ENCODE measurements at regions not wholly inside any gene's neighbourhood (a gene's known extent, or its start where the extent isn't known, plus 50 kb on each side); places are given as distances from the start of the nearest gene placed in this dataset.
A peak's percentile ranks its signal among the peaks of the same experiment; 100 is the strongest.

DNA sequence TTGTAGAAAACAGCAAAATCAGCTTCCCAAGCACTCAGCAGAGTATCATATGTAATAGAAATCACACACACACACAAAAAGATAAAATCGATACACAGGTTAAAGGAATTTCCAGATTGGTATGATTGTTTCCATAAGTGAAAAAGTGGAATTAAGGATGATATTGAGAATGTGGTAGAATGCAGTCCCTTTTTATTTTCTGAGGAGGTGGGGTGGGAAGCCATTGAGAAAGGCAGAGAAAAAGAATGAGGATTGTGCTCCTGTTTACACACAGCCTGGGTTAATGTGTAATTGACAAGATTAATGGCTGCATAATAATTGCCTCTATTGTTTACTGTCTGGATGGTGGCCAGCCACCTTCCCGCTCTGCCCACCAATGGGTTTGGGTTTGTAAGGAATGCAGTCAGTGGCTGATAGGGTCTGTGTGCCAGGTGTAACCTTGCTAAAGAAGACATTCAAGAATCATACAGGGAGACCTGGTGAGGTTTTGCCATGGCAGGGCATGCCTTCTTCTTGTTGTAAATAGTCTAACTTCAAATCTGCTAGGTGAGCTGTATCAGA, 177.2 kb upstream of the MAP3K1 start (continued):
- TF ChIP-seq HOXD1 (CRISPR knock-in tag; IDR thresholded peaks at IDR 0.05) (peak; percentile 82; the same call in 1 of the 2 replicates), ZNF280D (CRISPR knock-in tag; IDR thresholded peaks at IDR 0.05) (no peak), CEBPB (IDR thresholded peaks at IDR 0.05; ENCODE audit: borderline replicate concordance, low read depth, low read length) (no peak), ZNF607 (CRISPR knock-in tag; IDR thresholded peaks at IDR 0.05; ENCODE audit: borderline replicate concordance) (no peak), ZFP1 (CRISPR knock-in tag; IDR thresholded peaks at IDR 0.05) (no peak), MEIS2 (CRISPR knock-in tag; IDR thresholded peaks at IDR 0.05) (peak; percentile 74; the same call in 1 of the 2 replicates), ZNF75D (CRISPR knock-in tag; IDR thresholded peaks at IDR 0.05; ENCODE audit: borderline replicate concordance) (no peak), TEAD3 (CRISPR knock-in tag; optimal IDR thresholded peaks at IDR 0.05; ENCODE audit: borderline replicate concordance) (peak; percentile 91), RARA (CRISPR knock-in tag; IDR thresholded peaks at IDR 0.05) (peak; percentile 60; the same call in 1 of the 2 replicates), EP300 (IDR thresholded peaks at IDR 0.05; ENCODE audit: low read depth in 2 of 2, low read length in 2 of 2) (peak in 1 of 2 experiments; percentile 71; a peak in 2 of 4 replicates), EP300 (CRISPR knock-in tag; IDR thresholded peaks at IDR 0.05; ENCODE audit: borderline replicate concordance) (peak; percentile 63), ZNF264 (CRISPR knock-in tag; IDR thresholded peaks at IDR 0.05) (no peak), ZFP36L1 (CRISPR knock-in tag; IDR thresholded peaks at IDR 0.05) (no peak), HDAC1 (CRISPR knock-in tag; IDR thresholded peaks at IDR 0.05) (peak; percentile 50; the same call in 1 of the 2 replicates), THAP11 (CRISPR knock-in tag; IDR thresholded peaks at IDR 0.05) (no peak), MAFF (IDR thresholded peaks at IDR 0.05; ENCODE audit: low read depth, low read length) (no peak), THYN1 (CRISPR knock-in tag; IDR thresholded peaks at IDR 0.05; ENCODE audit: borderline replicate concordance, low read depth) (no peak)
- TF ChIP-seq, protein P1, sequence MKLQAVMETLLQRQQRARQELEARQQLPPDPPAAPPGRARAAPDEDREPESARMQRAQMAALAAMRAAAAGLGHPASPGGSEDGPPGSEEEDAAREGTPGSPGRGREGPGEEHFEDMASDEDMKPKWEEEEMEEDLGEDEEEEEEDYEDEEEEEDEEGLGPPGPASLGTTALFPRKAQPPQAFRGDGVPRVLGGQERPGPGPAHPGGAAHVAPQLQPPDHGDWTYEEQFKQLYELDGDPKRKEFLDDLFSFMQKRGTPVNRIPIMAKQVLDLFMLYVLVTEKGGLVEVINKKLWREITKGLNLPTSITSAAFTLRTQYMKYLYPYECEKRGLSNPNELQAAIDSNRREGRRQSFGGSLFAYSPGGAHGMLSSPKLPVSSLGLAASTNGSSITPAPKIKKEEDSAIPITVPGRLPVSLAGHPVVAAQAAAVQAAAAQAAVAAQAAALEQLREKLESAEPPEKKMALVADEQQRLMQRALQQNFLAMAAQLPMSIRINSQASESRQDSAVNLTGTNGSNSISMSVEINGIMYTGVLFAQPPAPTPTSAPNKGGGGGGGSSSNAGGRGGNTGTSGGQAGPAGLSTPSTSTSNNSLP (IDR thresholded peaks at IDR 0.05; ENCODE audit: low read depth, low read length): peak; percentile 97
- TF ChIP-seq, protein P2, sequence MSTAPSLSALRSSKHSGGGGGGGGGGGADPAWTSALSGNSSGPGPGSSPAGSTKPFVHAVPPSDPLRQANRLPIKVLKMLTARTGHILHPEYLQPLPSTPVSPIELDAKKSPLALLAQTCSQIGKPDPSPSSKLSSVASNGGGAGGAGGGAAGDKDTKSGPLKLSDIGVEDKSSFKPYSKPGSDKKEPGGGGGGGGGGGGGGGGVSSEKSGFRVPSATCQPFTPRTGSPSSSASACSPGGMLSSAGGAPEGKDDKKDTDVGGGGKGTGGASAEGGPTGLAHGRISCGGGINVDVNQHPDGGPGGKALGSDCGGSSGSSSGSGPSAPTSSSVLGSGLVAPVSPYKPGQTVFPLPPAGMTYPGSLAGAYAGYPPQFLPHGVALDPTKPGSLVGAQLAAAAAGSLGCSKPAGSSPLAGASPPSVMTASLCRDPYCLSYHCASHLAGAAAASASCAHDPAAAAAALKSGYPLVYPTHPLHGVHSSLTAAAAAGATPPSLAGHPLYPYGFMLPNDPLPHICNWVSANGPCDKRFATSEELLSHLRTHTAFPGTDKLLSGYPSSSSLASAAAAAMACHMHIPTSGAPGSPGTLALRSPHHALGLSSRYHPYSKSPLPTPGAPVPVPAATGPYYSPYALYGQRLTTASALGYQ (CRISPR knock-in tag; IDR thresholded peaks at IDR 0.05): peak; percentile 26; the same call in 1 of the 2 replicates
- TF ChIP-seq, protein P3, sequence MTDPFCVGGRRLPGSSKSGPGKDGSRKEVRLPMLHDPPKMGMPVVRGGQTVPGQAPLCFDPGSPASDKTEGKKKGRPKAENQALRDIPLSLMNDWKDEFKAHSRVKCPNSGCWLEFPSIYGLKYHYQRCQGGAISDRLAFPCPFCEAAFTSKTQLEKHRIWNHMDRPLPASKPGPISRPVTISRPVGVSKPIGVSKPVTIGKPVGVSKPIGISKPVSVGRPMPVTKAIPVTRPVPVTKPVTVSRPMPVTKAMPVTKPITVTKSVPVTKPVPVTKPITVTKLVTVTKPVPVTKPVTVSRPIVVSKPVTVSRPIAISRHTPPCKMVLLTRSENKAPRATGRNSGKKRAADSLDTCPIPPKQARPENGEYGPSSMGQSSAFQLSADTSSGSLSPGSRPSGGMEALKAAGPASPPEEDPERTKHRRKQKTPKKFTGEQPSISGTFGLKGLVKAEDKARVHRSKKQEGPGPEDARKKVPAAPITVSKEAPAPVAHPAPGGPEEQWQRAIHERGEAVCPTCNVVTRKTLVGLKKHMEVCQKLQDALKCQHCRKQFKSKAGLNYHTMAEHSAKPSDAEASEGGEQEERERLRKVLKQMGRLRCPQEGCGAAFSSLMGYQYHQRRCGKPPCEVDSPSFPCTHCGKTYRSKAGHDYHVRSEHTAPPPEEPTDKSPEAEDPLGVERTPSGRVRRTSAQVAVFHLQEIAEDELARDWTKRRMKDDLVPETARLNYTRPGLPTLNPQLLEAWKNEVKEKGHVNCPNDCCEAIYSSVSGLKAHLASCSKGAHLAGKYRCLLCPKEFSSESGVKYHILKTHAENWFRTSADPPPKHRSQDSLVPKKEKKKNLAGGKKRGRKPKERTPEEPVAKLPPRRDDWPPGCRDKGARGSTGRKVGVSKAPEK (CRISPR knock-in tag; IDR thresholded peaks at IDR 0.05; ENCODE audit: borderline replicate concordance): no peak

Measured in HepG2 (cell line).